ENCODE measurements at regions not wholly inside any gene's neighbourhood (a gene's known extent, or its start where the extent isn't known, plus 50 kb on each side); places are given as distances from the start of the nearest gene placed in this dataset.

- H3K27ac ChIP-seq: no peak overlapping the region
- H3K27me3 ChIP-seq (ENCODE audit: control insufficient read depth, insufficient read depth, low read length): no peaks in the 10 kb centered on the region
- TF ChIP-seq CTCF (IDR thresholded peaks at IDR 0.05): no peak
- H3K9me3 ChIP-seq (ENCODE audit: control insufficient read depth, low read length): no peaks in the 10 kb centered on the region
- H2AFZ ChIP-seq: no peak overlapping the region
- no peaks in the 10 kb centered on the region for H3K4me1 ChIP-seq
- H3K4me2 ChIP-seq (ENCODE audit: low read length): no peak overlapping the region
- H3K4me3 ChIP-seq (ENCODE audit: low read depth, low read length): no peak overlapping the region
- H3K9ac ChIP-seq: no peak overlapping the region
- no peaks in the 10 kb centered on the region for H3K79me2 ChIP-seq
- H3K36me3 ChIP-seq (ENCODE audit: control insufficient read depth, insufficient read depth, low read length): no peaks in the 10 kb centered on the region
Measured at GRCh38 chr14:83814896-83815295, 1715.0 kb upstream of the FLRT2 start.

DNA sequence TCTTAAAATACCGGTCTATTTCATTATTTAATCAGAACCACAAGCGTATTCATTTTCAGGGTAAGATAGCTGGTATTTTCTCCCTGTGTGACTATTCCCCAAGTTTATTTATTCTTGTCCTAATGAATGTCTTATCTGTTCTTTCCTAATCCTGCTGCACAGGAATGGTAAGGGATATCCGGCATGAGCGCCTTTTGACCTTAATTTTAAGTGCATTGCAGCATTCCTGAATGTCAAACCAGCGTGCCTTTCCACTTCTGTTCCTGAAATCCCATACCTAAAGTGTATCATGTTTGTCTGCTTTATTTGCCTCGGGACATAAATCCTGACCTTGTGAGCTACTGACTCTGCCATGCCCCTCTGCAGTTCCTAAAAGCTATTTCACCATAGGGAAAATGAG lies 1713.2 kb upstream of the FLRT2 start:
- H3K27ac ChIP-seq: no peak overlapping the region
- no peak overlapping the region for H3K4me3 ChIP-seq (ENCODE audit: low read depth, low read length)
- H2AFZ ChIP-seq: no peak overlapping the region
- no peaks in the 10 kb centered on the region for H3K36me3 ChIP-seq (ENCODE audit: control insufficient read depth, insufficient read depth, low read length)
- no peak overlapping the region for H3K4me2 ChIP-seq (ENCODE audit: low read length)
- no peak overlapping the region for H3K9ac ChIP-seq
- no peaks in the 10 kb centered on the region for H3K79me2 ChIP-seq
- TF ChIP-seq CTCF (IDR thresholded peaks at IDR 0.05): no peak
- H3K27me3 ChIP-seq (ENCODE audit: control insufficient read depth, insufficient read depth, low read length): no peaks in the 10 kb centered on the region
- H3K9me3 ChIP-seq (ENCODE audit: control insufficient read depth, low read length): no peaks in the 10 kb centered on the region
- no peaks in the 10 kb centered on the region for H3K4me1 ChIP-seq

DNA sequence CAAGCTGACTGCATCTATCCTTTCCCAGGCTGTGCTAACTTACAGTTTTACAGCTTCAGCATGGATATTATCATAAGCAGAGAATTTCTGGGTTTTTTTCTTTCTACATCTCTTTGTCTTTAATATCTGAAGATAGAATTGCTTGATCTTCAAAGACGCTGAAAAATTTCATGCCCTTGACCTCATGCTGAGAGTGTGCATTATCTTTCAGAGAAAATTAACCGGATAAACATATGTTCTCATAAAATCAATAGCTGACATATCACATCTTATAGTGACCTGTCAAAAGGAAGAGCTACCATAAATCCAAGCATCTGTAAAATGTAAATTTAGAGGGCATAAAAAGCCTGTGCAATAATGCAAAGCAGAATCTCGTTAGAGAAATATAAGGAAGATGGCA lies 1704.1 kb upstream of the FLRT2 start:
- Histone ChIP-seq H3K4me2 (ENCODE audit: low read length) (no peak overlapping the region), H3K9ac (no peak overlapping the region), H3K27ac (no peak overlapping the region), H3K9me3 (ENCODE audit: control insufficient read depth, low read length) (no peaks in the 10 kb centered on the region), H3K79me2 (no peaks in the 10 kb centered on the region), H3K27me3 (ENCODE audit: control insufficient read depth, insufficient read depth, low read length) (no peaks in the 10 kb centered on the region), H3K4me1 (no peaks in the 10 kb centered on the region), H3K4me3 (ENCODE audit: low read depth, low read length) (no peak overlapping the region), H3K36me3 (ENCODE audit: control insufficient read depth, insufficient read depth, low read length) (no peaks in the 10 kb centered on the region), H2AFZ (no peak overlapping the region)
- no peak for TF ChIP-seq CTCF (IDR thresholded peaks at IDR 0.05)

GRCh38 chr14:83826838-83827237 lies 1703.1 kb upstream of the FLRT2 start:
- no peak overlapping the region for H3K4me3 ChIP-seq (ENCODE audit: low read depth, low read length)
- H3K9ac ChIP-seq: no peak overlapping the region
- H2AFZ ChIP-seq: no peak overlapping the region
- H3K27ac ChIP-seq: no peak overlapping the region
- no peak for TF ChIP-seq CTCF (IDR thresholded peaks at IDR 0.05)
- no peaks in the 10 kb centered on the region for H3K9me3 ChIP-seq (ENCODE audit: control insufficient read depth, low read length)
- no peak overlapping the region for H3K4me2 ChIP-seq (ENCODE audit: low read length)
- no peaks in the 10 kb centered on the region for H3K27me3 ChIP-seq (ENCODE audit: control insufficient read depth, insufficient read depth, low read length)
- H3K36me3 ChIP-seq (ENCODE audit: control insufficient read depth, insufficient read depth, low read length): no peaks in the 10 kb centered on the region
- no peaks in the 10 kb centered on the region for H3K79me2 ChIP-seq
- no peaks in the 10 kb centered on the region for H3K4me1 ChIP-seq

GRCh38 chr14:83827383-83827782 lies 1702.6 kb upstream of the FLRT2 start:
- Histone ChIP-seq H3K4me1 (no peaks in the 10 kb centered on the region), H3K27ac (no peak overlapping the region), H3K9ac (no peak overlapping the region), H2AFZ (no peak overlapping the region), H3K79me2 (no peaks in the 10 kb centered on the region), H3K36me3 (ENCODE audit: control insufficient read depth, insufficient read depth, low read length) (no peaks in the 10 kb centered on the region), H3K4me2 (ENCODE audit: low read length) (no peak overlapping the region), H3K4me3 (ENCODE audit: low read depth, low read length) (no peak overlapping the region), H3K27me3 (ENCODE audit: control insufficient read depth, insufficient read depth, low read length) (no peaks in the 10 kb centered on the region), H3K9me3 (ENCODE audit: control insufficient read depth, low read length) (no peaks in the 10 kb centered on the region)
- no peak for TF ChIP-seq CTCF (IDR thresholded peaks at IDR 0.05)
